SK-N-SH treated with all-trans-retinoic acid at 6 μM for 48 hours (cell line): ENCODE measurements at regions not wholly inside any gene's neighbourhood (a gene's known extent, or its start where the extent isn't known, plus 50 kb on each side); places are given as distances from the start of the nearest gene placed in this dataset.

Experiments
- CSDC2 ChIP-seq: fragments of 250-450 bp; sonication (Bioruptor Pico); IDR thresholded peaks from 2 replicates; pipeline ENCODE4 v1.5.0; 2020; ENCODE audit warnings: mild to moderate bottlenecking, moderate library complexity
- PATZ1 ChIP-seq: fragments of 250-450 bp; sonication (Bioruptor Pico); IDR thresholded peaks from 2 replicates; pipeline ENCODE4 v1.8.0; 2020; ENCODE audit warnings: mild to moderate bottlenecking, moderate library complexity, borderline replicate concordance
- RARB ChIP-seq: fragments of 250-450 bp; sonication (Bioruptor Pico); IDR thresholded peaks from 2 replicates; pipeline ENCODE4 v1.8.0; 2021; ENCODE audit warnings: mild to moderate bottlenecking, moderate library complexity
- TCF4 ChIP-seq: fragments of 250-450 bp; sonication (Bioruptor Pico); IDR thresholded peaks from 2 replicates; pipeline ENCODE4 v1.8.0; 2021; ENCODE audit warnings: mild to moderate bottlenecking, moderate library complexity, borderline replicate concordance
- TOX ChIP-seq: fragments of 250-450 bp; sonication (Bioruptor Pico); IDR thresholded peaks from 2 replicates; pipeline ENCODE4 v1.8.0; 2021; ENCODE audit warnings: mild to moderate bottlenecking, moderate library complexity, borderline replicate concordance
- ZC3H10 ChIP-seq: fragments of 250-450 bp; sonication (Bioruptor Pico); IDR thresholded peaks from 2 replicates; pipeline ENCODE4 v1.5.1; 2021; ENCODE audit warnings: mild to moderate bottlenecking, moderate library complexity
- ZFP30 ChIP-seq: fragments of 450-650 bp; formaldehyde crosslinking; IDR thresholded peaks from 2 replicates; pipeline ENCODE4 v1.5.0; 2022; ENCODE audit warnings: mild to moderate bottlenecking, moderate library complexity
- ZNF8 ChIP-seq: fragments of 450-650 bp; formaldehyde crosslinking; IDR thresholded peaks from 2 replicates; pipeline ENCODE4 v1.5.0; 2020; ENCODE audit warnings: mild to moderate bottlenecking, moderate library complexity

GRCh38 chrX:17285983-17286382 is 89.0 kb upstream of the NHS start:
- no peak for TF ChIP-seq TOX
- no peak for TF ChIP-seq RARB
- TF ChIP-seq ZNF8 (CRISPR knock-in tag) = no peak
- no peak for TF ChIP-seq TCF4 (CRISPR knock-in tag)
- no peak for TF ChIP-seq CSDC2
- no peak for TF ChIP-seq PATZ1 (CRISPR knock-in tag)
- no peak for TF ChIP-seq ZFP30 (CRISPR knock-in tag)
- no peak for TF ChIP-seq ZC3H10 (CRISPR knock-in tag)
